ENCODE measurements at regions not wholly inside any gene's neighbourhood (a gene's known extent, or its start where the extent isn't known, plus 50 kb on each side); places are given as distances from the start of the nearest gene placed in this dataset.

DNA sequence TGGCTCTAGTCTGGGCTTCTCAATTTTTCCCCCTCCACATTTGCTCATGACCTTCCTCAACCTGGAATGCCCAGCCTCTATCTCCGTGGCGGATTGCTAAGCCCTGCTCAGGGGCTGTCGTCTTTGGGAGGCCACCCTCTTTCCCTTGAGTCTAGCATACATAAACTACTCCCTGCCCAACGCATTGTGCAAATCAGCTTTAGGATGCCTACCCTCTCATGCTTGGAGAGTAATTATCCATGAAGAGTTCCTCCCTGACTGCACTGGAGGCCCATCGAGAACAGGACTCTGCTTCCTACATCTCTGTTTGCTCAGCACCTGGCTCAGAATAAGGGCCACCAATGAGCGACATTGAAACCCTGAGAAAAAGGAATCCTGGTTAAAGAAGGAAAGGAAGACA lies 53.7 kb upstream of the NPAS2 start:
- H3K4me3 ChIP-seq (ENCODE audit: low read depth, low read length): no peak overlapping the region
- DNase-seq (ENCODE audit: low read depth): no peak
- no peak for TF ChIP-seq MYC (IDR thresholded peaks at IDR 0.05; ENCODE audit: low read depth, low read length)
- TF ChIP-seq, protein P1, sequence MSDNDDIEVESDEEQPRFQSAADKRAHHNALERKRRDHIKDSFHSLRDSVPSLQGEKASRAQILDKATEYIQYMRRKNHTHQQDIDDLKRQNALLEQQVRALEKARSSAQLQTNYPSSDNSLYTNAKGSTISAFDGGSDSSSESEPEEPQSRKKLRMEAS (IDR thresholded peaks at IDR 0.05; ENCODE audit: low read depth, low read length): no peak
- TF ChIP-seq POLR2A (IDR thresholded peaks at IDR 0.05; ENCODE audit: extremely low read depth, insufficient read length): no peak
- TF ChIP-seq, protein P2, sequence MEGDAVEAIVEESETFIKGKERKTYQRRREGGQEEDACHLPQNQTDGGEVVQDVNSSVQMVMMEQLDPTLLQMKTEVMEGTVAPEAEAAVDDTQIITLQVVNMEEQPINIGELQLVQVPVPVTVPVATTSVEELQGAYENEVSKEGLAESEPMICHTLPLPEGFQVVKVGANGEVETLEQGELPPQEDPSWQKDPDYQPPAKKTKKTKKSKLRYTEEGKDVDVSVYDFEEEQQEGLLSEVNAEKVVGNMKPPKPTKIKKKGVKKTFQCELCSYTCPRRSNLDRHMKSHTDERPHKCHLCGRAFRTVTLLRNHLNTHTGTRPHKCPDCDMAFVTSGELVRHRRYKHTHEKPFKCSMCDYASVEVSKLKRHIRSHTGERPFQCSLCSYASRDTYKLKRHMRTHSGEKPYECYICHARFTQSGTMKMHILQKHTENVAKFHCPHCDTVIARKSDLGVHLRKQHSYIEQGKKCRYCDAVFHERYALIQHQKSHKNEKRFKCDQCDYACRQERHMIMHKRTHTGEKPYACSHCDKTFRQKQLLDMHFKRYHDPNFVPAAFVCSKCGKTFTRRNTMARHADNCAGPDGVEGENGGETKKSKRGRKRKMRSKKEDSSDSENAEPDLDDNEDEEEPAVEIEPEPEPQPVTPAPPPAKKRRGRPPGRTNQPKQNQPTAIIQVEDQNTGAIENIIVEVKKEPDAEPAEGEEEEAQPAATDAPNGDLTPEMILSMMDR (IDR thresholded peaks at IDR 0.05; ENCODE audit: low read depth, low read length): no peak

DNA sequence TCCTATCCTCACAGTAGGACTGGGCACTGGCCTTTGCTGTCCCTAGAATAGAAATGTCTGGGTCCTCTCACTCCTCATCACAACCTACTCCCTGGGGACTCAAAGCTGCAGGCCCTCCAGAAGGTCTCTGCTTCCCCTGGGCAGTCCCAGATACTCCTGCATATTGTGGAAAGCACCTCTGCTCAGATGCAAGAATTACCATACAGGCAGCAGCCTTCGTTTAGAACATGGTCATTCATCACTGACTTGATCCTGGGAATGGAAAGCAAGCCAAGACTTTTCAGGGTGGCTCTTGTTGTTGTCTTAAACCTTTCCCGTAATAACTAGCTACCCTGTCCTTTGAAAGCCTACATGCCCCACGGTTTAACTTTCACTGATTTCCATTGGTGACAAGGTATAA lies 53.1 kb upstream of the NPAS2 start:
- no peak for DNase-seq (ENCODE audit: low read depth)
- no peak for TF ChIP-seq POLR2A (IDR thresholded peaks at IDR 0.05; ENCODE audit: extremely low read depth, insufficient read length)
- no peak overlapping the region for H3K4me3 ChIP-seq (ENCODE audit: low read depth, low read length)

DNA sequence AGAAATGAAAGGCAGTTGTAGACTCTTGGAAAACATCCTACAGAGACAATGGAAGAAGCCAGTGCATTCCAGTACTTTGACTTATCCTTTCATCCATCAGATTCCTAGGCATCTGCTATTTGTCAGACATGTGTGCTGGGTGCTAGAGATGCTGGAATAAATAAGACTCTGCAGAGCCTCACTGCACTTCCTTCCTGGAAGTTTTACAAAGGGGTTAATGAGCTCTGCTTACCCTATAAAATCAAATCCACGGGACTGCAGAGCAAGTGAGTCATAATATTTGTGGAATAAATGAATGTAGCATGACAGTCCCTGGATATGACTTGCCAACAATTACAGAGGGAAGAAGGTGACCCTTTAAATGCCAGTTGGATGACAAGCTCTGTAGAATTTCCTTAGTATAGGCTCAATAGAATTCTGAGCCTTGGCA lies 52.7 kb upstream of the NPAS2 start:
- TF ChIP-seq, protein P2 (IDR thresholded peaks at IDR 0.05; ENCODE audit: low read depth, low read length): no peak
- TF ChIP-seq, protein P1 (IDR thresholded peaks at IDR 0.05; ENCODE audit: low read depth, low read length): no peak
- TF ChIP-seq POLR2A (IDR thresholded peaks at IDR 0.05; ENCODE audit: extremely low read depth, insufficient read length): no peak
- no peak for TF ChIP-seq MYC (IDR thresholded peaks at IDR 0.05; ENCODE audit: low read depth, low read length)
- DNase-seq (ENCODE audit: low read depth): no peak

DNA sequence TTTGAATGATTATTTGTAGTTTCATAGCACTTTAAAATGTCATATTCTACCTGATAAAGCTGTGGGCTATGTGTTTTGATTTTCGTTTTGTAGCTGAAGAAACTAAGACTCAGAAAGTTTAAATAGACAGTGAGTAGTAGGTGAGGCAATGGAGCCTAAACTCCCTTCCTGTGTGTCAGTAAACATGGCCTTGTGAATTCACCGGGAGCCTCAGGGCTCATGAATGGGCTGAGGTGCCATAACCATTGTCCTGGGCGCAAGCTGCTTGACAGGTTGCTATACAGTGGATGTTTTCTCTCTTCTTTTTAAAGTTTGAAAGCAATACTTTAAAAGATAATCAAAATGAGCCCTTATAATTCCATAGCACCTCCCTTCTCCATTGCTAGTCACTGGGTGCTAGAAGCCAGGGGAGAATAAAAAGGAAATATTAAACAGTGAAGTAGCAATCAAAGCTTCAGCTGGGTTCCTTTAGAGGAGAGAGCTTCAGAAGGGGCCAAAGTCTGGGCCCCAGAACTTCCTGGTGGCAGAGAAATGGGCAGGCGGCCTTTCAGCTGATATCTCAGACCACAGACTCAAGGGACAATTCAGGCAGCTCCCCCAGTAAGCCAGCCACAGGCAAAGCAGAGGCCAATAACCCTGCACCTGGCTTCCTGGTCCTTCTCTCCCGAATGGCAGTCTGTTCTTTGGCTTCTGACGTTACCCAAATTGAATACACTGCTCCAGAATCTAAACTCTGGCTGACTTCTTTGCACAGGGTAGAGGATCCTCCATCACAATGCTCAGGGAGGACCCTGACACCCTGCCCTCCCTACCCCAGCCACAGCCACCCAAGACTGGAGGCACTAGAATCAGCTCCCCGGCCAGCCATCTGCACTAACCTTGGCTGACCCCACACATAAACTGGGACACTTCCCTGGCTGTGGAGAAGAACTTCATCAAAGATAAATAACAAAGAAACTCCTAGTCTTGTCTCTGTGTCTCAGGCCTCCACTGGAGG lies 51.8 kb upstream of the NPAS2 start:
- H3K4me3 ChIP-seq (ENCODE audit: low read depth, low read length): no peak overlapping the region
- TF ChIP-seq, protein P2 (IDR thresholded peaks at IDR 0.05; ENCODE audit: low read depth, low read length): no peak
- TF ChIP-seq MYC (IDR thresholded peaks at IDR 0.05; ENCODE audit: low read depth, low read length) (no peak), POLR2A (IDR thresholded peaks at IDR 0.05; ENCODE audit: extremely low read depth, insufficient read length) (no peak)
- TF ChIP-seq, protein P1 (IDR thresholded peaks at IDR 0.05; ENCODE audit: low read depth, low read length): no peak
- no peak for DNase-seq (ENCODE audit: low read depth)

More for the DNA sequence above, 52.7 kb upstream of the NPAS2 start:
- H3K4me3 ChIP-seq (ENCODE audit: low read depth, low read length): no peak overlapping the region

Measured in NB4 (cell line).